HG02981 (cell line): ENCODE measurements at regions not wholly inside any gene's neighbourhood (a gene's known extent, or its start where the extent isn't known, plus 50 kb on each side); places are given as distances from the start of the nearest gene placed in this dataset.
"Not testable (repeated sequence)": the region's sequence is repeated elsewhere in the genome, so short reads cannot be mapped to it uniquely, and the experiment has no call there.

Experiments
- ATAC-seq: cut with Tn5 transposase; IDR thresholded peaks from one replicate; pipeline ENCODE4 v1.9.1; 2021; ENCODE audit warnings: mild to moderate bottlenecking, moderate library complexity; ENCODE audit not compliant: unreplicated experiment

DNA sequence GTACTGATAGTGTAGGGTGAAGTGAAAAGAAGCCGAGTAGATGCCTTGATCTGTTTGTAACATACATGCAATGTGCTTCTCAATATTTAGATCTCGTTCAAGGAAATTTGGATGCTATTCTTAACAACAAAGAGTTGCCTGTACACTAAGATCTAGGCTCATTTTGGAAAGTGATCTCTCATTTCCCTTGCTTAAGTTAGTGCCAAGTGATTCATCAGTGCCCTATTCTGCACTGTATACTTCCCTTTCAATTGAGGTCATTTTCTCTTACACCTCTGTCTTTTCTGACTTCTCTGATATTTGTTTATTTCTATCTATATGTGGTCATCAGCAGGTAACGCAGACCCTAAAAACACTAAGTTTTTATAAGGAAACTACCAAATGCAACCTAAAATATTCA, 528.6 kb upstream of the PTPRD start:
- ATAC-seq: no peak

DNA sequence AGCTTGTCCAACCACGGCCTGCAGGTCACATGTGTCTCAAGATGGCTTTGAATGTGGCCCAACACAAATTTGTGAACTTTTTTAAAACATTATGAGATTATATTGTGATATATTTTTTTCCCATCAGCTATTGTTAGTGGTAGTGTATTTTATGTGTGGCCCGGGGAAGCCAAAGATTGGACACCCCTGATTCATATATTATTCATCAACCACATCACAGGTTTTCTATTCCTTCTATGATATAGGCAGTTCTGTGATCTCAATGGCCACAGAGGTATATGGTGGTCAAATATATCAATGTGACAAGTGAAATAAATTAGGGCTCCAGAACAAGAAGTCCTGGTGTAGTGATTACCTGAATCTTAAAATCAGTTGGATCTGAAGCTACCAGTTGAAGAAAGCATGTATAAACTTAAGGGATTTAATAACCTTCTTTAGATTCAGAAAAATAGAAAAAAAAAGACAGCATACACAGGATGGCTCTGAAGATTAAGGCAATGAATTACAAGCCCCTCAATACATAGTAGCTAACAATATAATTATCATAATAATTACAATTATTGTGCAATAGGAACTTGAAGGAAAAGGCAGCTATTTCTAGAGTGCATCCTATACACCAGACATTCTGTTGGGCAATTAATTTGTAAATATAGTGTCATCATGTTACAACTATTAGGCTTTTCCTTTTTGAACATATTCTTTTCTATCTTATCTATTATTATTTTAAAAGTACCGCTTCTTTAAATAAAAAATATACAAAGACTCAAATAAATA, 530.4 kb upstream of the PTPRD start:
- no peak for ATAC-seq

DNA sequence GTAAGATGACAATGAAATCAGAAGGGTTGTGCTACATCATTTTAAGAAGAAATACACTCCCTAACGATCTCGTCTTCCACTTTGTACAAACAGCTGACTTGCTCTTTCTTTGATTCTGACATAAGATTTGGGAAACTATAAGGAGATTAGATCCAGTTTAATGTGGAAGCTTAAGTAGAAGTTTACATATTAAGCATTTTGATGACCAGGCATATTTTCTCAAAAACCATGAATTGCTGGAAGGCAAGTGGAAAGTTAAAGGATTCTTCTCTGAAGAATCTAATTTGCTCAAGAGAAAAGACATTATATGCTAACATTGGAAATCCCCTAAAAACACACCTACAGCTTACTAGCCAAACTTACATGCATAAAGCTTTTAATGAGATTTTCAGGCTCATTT, 531.9 kb upstream of the PTPRD start:
- no peak for ATAC-seq

DNA sequence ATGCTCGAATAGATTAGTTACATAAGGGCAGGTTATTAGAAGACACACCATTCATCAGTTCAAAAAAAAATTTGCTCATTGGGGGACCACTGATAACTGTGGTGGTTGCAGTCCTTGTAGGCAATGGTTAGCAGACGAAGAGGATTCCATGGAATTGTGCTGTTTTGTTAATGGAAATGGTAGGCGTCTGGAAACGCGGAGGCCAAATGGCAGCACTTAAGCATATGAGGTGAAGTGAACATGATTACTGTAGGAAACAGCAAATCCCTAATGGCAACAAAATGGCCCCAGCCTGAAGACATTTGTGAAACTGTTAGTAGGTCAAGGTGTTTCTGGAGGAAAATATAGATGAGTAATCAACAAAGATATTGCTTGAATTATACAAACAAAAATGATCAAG, 535.4 kb upstream of the PTPRD start:
- no peak for ATAC-seq

GRCh38 chr9:11149065-11149464, 536.3 kb upstream of the PTPRD start:
- no peak for ATAC-seq

GRCh38 chr9:11158063-11158462, 545.3 kb upstream of the PTPRD start:
- no peak for ATAC-seq

- ATAC-seq: no peak
These were observed 545.9 kb upstream of the PTPRD start for GRCh38 chr9:11158676-11159075.

DNA sequence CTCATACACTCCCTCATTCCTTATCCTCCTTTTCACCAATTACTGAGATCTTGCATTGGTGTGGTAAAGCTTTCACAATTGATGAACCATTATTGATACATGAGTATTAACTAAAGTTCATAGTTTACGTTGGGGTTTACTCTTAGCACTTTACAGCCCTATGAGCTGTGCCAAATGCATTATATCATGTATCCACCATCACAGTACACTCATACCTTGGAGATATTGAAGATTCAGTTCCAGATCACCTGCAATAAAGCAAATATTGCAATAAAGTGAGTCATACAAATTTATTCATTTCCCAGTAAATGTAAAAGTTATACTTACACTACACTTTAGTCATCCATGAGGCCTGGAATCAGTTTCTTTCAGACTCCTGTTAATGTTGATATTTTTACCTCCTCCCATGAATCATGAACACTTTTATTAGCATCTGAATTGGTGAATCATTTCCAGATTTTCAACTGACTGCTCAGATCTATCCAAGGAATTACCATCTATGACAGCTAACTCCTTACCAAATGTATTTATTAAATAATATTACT, 546.6 kb upstream of the PTPRD start:
- no peak for ATAC-seq

DNA sequence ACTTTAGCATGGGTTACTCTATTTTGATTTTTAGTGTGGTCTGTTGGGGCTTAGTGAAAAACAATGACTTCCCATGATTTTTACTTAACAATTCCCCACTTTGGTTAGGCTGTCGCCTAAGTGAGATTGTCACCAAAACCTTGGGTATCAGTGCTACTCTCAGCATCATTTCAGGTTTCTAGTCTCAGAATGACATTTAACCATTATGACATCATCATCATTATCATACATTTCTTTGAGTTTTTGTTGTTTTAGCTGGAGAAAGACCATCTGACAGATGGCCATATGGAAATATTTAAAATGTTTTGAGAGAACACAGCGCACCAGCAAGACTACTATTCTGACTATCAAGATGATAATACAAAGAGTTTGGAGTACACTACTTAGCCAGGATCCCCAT, 551.0 kb upstream of the PTPRD start:
- no peak for ATAC-seq

- no peak for ATAC-seq
These were observed 569.2 kb upstream of the PTPRD start for GRCh38 chr9:11182001-11182400.

DNA sequence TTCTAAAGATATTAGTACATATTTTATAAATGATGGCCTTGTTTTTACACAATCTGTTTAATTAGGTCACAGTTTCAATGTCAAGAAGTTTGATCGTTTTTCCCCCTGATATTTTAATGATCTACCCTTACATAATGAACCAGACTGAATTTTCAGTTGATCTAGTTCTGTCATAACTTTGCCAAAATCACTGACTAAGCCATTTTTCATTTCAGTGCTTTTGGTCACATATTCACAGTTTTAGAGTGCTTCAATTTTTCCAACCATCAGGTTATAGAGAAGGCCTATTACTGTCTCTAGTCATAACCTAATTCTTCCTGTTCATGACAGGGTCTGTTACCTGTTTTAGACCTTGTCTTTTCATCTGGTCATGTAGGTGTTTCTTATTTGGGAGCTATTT, 577.9 kb upstream of the PTPRD start:
- no peak for ATAC-seq

GRCh38 chr9:11192993-11193392, 580.2 kb upstream of the PTPRD start:
- ATAC-seq: no peak

- ATAC-seq: no peak
These were observed 581.4 kb upstream of the PTPRD start for GRCh38 chr9:11194246-11194645.

GRCh38 chr9:11196840-11197365, 584.1 kb upstream of the PTPRD start:
- ATAC-seq: not testable (repeated sequence)

- no peak for ATAC-seq
These were observed 586.5 kb upstream of the PTPRD start for GRCh38 chr9:11199335-11199734.

DNA sequence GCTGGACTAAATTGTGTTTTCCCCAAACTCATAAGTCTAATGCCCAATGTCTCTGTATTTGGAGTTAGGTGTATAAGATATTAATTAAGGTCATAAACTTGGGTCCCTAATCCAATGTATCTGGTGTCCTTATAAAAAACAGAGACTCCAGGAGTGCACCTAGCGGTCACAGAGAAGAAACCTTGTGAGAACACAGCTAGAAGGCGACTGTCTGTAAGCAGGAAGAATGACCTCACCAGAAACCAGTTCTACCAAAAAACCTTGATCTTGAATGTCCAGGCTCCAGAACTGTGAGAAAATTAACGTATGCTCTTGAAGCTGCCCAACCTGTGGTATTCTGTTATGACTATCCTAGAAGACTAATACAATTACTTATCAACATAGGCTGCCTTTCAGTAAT, 591.7 kb upstream of the PTPRD start:
- ATAC-seq: no peak

DNA sequence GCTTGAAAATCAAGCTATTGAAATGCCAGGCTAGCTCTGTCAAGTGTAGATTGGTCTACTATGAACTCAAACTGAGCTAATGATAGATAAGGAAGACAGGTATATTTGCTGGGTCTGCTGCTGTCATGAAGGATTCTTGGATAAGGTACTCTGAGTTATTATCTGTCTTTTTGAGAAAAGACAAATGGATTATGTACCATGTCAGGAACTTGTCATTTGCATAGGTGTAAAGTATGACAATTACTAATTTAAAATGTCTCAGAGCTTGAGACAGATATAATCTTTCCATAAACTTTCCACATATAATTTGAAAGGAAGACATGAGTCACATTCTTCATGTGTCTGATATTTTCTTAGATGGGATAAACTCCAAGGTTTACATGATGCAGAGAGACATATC, 594.1 kb upstream of the PTPRD start:
- no peak for ATAC-seq

DNA sequence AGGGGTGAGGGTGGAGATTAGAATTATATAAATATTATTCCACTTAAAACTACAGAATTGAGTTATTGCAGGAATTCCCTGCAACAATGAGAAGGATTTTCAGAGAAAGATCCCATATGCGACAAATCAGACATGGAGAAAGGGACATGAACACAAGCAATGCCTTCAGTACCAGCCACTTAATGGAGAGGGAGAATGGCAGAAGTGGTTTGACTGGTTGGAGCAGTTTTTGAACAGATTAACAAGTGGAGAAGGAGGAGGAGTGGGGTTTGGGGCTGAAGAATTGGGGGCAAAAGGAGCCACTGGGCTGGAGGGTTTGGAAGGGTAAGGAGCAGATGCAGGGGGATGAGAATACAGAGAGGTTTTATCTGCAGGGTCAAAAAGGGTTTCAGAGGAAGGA, 620.9 kb upstream of the PTPRD start:
- no peak for ATAC-seq

- no peak for ATAC-seq
These were observed 622.3 kb upstream of the PTPRD start for GRCh38 chr9:11235061-11235460.

DNA sequence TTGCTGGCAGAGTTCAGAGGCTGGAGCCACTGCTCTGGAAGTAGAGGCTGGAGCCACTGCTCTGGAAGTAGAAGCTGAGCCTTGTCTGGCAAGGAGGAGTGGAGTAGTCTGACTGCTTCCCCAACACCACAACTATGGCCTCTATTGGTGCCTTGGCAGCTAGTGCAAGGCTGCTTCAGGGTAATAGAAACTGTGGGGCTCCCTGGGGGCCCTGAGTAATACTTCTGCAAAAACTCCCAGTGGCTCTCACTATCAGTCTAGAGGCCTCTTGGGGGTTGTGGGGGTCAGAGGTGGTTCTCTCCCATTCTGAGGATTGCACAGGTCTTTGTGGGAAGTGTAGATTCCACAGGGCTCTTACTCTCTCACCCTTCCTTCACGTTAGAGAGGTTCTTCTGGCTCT, 629.0 kb upstream of the PTPRD start:
- ATAC-seq: no peak

GRCh38 chr9:11257992-11258391, 645.2 kb upstream of the PTPRD start:
- no peak for ATAC-seq

DNA sequence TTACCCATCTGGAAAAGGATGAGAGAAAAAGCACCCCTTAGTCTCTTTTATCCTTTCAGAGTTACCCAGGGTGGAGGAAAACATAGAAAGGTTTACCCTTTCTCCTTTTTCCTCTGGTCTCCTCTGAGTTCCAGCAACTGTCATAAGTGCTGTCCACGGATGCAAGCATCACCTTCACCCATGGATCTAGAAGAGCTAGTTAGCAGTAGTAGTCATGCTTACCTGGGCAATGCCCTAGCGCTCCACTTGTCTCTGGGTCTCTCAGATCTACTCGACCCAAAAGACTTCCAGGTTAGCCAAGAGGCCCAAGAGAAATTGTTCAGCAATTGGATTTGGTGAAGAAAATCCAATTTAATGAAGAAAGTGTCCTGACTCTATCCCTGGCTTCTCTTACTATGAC, 656.2 kb upstream of the PTPRD start:
- ATAC-seq: no peak
